Effector memory CD8-positive, alpha-beta T cell (primary cell): ENCODE measurements at regions not wholly inside any gene's neighbourhood (a gene's known extent, or its start where the extent isn't known, plus 50 kb on each side); places are given as distances from the start of the nearest gene placed in this dataset.

ENCODE experiments used
- ATAC-seq: fragments of 150-1000 bp; cut with Tn5 transposase; replicated peaks from 2 replicates; pipeline ENCODE4 v1.10.0; 2021; ENCODE audit warnings: mild to moderate bottlenecking, moderate library complexity
- DNase-seq, 3 experiments: peaks; one replicate each; pipeline ENCODE4 v3.0.0; 2021
- H3K27ac Mint-ChIP-seq, 2 donors: one replicate each; pipeline ENCODE4 v1.8.0; 2022; ENCODE audit warnings: mild to moderate bottlenecking in 2 of 2, mixed read lengths in 2 of 2, moderate library complexity in 2 of 2
- H3K27me3 Mint-ChIP-seq, 2 donors: one replicate each; pipeline ENCODE4 v1.8.0; 2022; ENCODE audit warnings: mixed read lengths in 2 of 2
- H3K36me3 Mint-ChIP-seq: one replicate; pipeline ENCODE4 v1.8.0; 2022; ENCODE audit warnings: mild to moderate bottlenecking, moderate library complexity, mixed read lengths; ENCODE audit not compliant: insufficient read depth
- H3K4me1 Mint-ChIP-seq, 2 donors: one replicate each; pipeline ENCODE4 v1.8.0; 2022; ENCODE audit warnings: low read depth in 2 of 2, mixed read lengths in 2 of 2
- H3K4me3 Mint-ChIP-seq, 2 donors: one replicate each; pipeline ENCODE4 v1.8.0; 2022; ENCODE audit warnings: mild to moderate bottlenecking in 2 of 2, mixed read lengths in 2 of 2, moderate library complexity in 2 of 2
- H3K9me3 Mint-ChIP-seq, 2 donors: one replicate each; pipeline ENCODE4 v1.8.0; 2022; ENCODE audit warnings: mixed read lengths in 2 of 2

- H3K36me3 Mint-ChIP-seq, result no peaks in the 10 kb centered on the region
- peaks cover 0 to 4% of the 10 kb centered on the region in 2 donors for H3K9me3 Mint-ChIP-seq
- peaks cover 0 to 5% of the 10 kb centered on the region in 2 donors for H3K27me3 Mint-ChIP-seq
- ATAC-seq (no peak), DNase-seq (no peak)
- no peaks in the 10 kb centered on the region for H3K4me1 Mint-ChIP-seq
- no peak overlapping the region for H3K4me3 Mint-ChIP-seq
- no peak overlapping the region for H3K27ac Mint-ChIP-seq
These were observed 519.2 kb downstream of the TCERG1L start for GRCh38 chr10:130792096-130792845.

- Mint-ChIP-seq H3K9me3 (peaks cover 0 to 6% of the 10 kb centered on the region in 2 donors), H3K27me3 (peaks cover 0 to 5% of the 10 kb centered on the region in 2 donors), H3K36me3 (no peaks in the 10 kb centered on the region), H3K4me1 (no peaks in the 10 kb centered on the region), H3K4me3 (no peak overlapping the region), H3K27ac (no peak overlapping the region)
- no peak for ATAC-seq
- DNase-seq, result no peak
These were observed 515.7 kb downstream of the TCERG1L start for GRCh38 chr10:130795819-130796218.

- Mint-ChIP-seq H3K27me3 (peaks cover 0 to 5% of the 10 kb centered on the region in 2 donors), H3K9me3 (peaks cover 0 to 6% of the 10 kb centered on the region in 2 donors), H3K4me3 (no peak overlapping the region), H3K4me1 (no peaks in the 10 kb centered on the region), H3K36me3 (no peaks in the 10 kb centered on the region), H3K27ac (no peak overlapping the region)
- DNase-seq (no peak), ATAC-seq (no peak)
These were observed 512.0 kb downstream of the TCERG1L start for GRCh38 chr10:130799532-130799931.

- DNase-seq (no peak), ATAC-seq (no peak)
- H3K27me3 Mint-ChIP-seq, result peaks cover 0 to 5% of the 10 kb centered on the region in 2 donors
- H3K36me3 Mint-ChIP-seq, result no peaks in the 10 kb centered on the region
- peaks cover 0 to 13% of the 10 kb centered on the region in 2 donors for H3K9me3 Mint-ChIP-seq
- no peak overlapping the region for H3K4me3 Mint-ChIP-seq
- H3K4me1 Mint-ChIP-seq, result no peaks in the 10 kb centered on the region
- no peak overlapping the region for H3K27ac Mint-ChIP-seq
These were observed 511.2 kb downstream of the TCERG1L start for GRCh38 chr10:130800281-130800680.

GRCh38 chr10:130801276-130801675 is 510.2 kb downstream of the TCERG1L start:
- peaks cover 0 to 16% of the 10 kb centered on the region in 2 donors for H3K9me3 Mint-ChIP-seq
- no peak for ATAC-seq

GRCh38 chr10:130801784-130802183 is 509.7 kb downstream of the TCERG1L start:
- peaks cover 0 to 16% of the 10 kb centered on the region in 2 donors for H3K9me3 Mint-ChIP-seq

More at GRCh38 chr10:130801276-130801675, 510.2 kb downstream of the TCERG1L start:
- Mint-ChIP-seq H3K4me3 (no peak overlapping the region), H3K36me3 (no peaks in the 10 kb centered on the region), H3K4me1 (no peaks in the 10 kb centered on the region), H3K27me3 (peaks cover 0 to 5% of the 10 kb centered on the region in 2 donors), H3K27ac (no peak overlapping the region)
- no peak for DNase-seq

GRCh38 chr10:130802301-130802700 is 509.2 kb downstream of the TCERG1L start:
- Mint-ChIP-seq H3K4me3 (no peak overlapping the region), H3K27me3 (no peaks in the 10 kb centered on the region), H3K27ac (no peak overlapping the region), H3K4me1 (no peaks in the 10 kb centered on the region), H3K36me3 (no peaks in the 10 kb centered on the region), H3K9me3 (peaks cover 0 to 16% of the 10 kb centered on the region in 2 donors)
- no peak for ATAC-seq
- no peak for DNase-seq

More at GRCh38 chr10:130801784-130802183, 509.7 kb downstream of the TCERG1L start:
- Mint-ChIP-seq H3K4me1 (no peaks in the 10 kb centered on the region), H3K27ac (no peak overlapping the region), H3K36me3 (no peaks in the 10 kb centered on the region), H3K27me3 (peaks cover 0 to under 1% of the 10 kb centered on the region in 2 donors), H3K4me3 (no peak overlapping the region)
- ATAC-seq (no peak), DNase-seq (no peak)

GRCh38 chr10:130804281-130804680 is 507.2 kb downstream of the TCERG1L start:
- no peaks in the 10 kb centered on the region for H3K36me3 Mint-ChIP-seq
- no peaks in the 10 kb centered on the region for H3K27me3 Mint-ChIP-seq

GRCh38 chr10:130804778-130805634 is 506.5 kb downstream of the TCERG1L start:
- H3K4me3 Mint-ChIP-seq, result no peak overlapping the region
- no peaks in the 10 kb centered on the region for H3K4me1 Mint-ChIP-seq
- no peak for ATAC-seq

More at GRCh38 chr10:130804281-130804680, 507.2 kb downstream of the TCERG1L start:
- Mint-ChIP-seq H3K9me3 (peaks cover 0 to 16% of the 10 kb centered on the region in 2 donors), H3K4me1 (no peaks in the 10 kb centered on the region), H3K27ac (no peak overlapping the region), H3K4me3 (no peak overlapping the region)
- DNase-seq (no peak), ATAC-seq (no peak)

GRCh38 chr10:130805635-130806030 is 505.9 kb downstream of the TCERG1L start:
- H3K27ac Mint-ChIP-seq, result no peak overlapping the region
- ATAC-seq (no peak), DNase-seq (no peak)
- H3K36me3 Mint-ChIP-seq, result no peaks in the 10 kb centered on the region
- H3K27me3 Mint-ChIP-seq, result no peaks in the 10 kb centered on the region
- no peak overlapping the region for H3K4me3 Mint-ChIP-seq
- peaks cover 0 to 10% of the 10 kb centered on the region in 2 donors for H3K9me3 Mint-ChIP-seq
- no peaks in the 10 kb centered on the region for H3K4me1 Mint-ChIP-seq

More at GRCh38 chr10:130804778-130805634, 506.5 kb downstream of the TCERG1L start:
- Mint-ChIP-seq H3K27ac (no peak overlapping the region), H3K27me3 (no peaks in the 10 kb centered on the region), H3K36me3 (no peaks in the 10 kb centered on the region), H3K9me3 (peaks cover 0 to 16% of the 10 kb centered on the region in 2 donors)
- no peak for DNase-seq

- DNase-seq (no peak), ATAC-seq (no peak)
- Mint-ChIP-seq H3K4me3 (no peak overlapping the region), H3K27ac (no peak overlapping the region), H3K9me3 (peaks cover 0 to 10% of the 10 kb centered on the region in 2 donors), H3K36me3 (no peaks in the 10 kb centered on the region), H3K4me1 (no peaks in the 10 kb centered on the region), H3K27me3 (no peaks in the 10 kb centered on the region)
These were observed 505.1 kb downstream of the TCERG1L start for GRCh38 chr10:130806426-130806825.

GRCh38 chr10:130807096-130807495 is 504.4 kb downstream of the TCERG1L start:
- H3K9me3 Mint-ChIP-seq, result peaks cover 0 to 10% of the 10 kb centered on the region in 2 donors
- no peaks in the 10 kb centered on the region for H3K36me3 Mint-ChIP-seq
- no peak overlapping the region for H3K4me3 Mint-ChIP-seq
- no peaks in the 10 kb centered on the region for H3K27me3 Mint-ChIP-seq
- DNase-seq, result no peak
- no peaks in the 10 kb centered on the region for H3K4me1 Mint-ChIP-seq
- ATAC-seq, result no peak
- H3K27ac Mint-ChIP-seq, result no peak overlapping the region

GRCh38 chr10:130807721-130808120 is 503.8 kb downstream of the TCERG1L start:
- DNase-seq (no peak), ATAC-seq (no peak)
- no peaks in the 10 kb centered on the region for H3K4me1 Mint-ChIP-seq
- peaks cover 0 to 10% of the 10 kb centered on the region in 2 donors for H3K9me3 Mint-ChIP-seq
- H3K36me3 Mint-ChIP-seq, result no peaks in the 10 kb centered on the region
- no peak overlapping the region for H3K27ac Mint-ChIP-seq
- H3K4me3 Mint-ChIP-seq, result no peak overlapping the region
- no peaks in the 10 kb centered on the region for H3K27me3 Mint-ChIP-seq
